GM06990 (cell line): ENCODE measurements at regions not wholly inside any gene's neighbourhood (a gene's known extent, or its start where the extent isn't known, plus 50 kb on each side); places are given as distances from the start of the nearest gene placed in this dataset.

ENCODE experiments used
- DNase-seq: peaks from one replicate; pipeline ENCODE4 v3.0.0-alpha.2; 2011; ENCODE audit not compliant: insufficient read length; ENCODE audit errors: extremely low read depth
- H3K27me3 ChIP-seq: replicated peaks from 2 replicates; pipeline ENCODE4 v1.6.0; 2011; ENCODE audit warnings: low read length; ENCODE audit not compliant: control insufficient read depth, insufficient read depth
- H3K36me3 ChIP-seq: 2 replicates; pipeline ENCODE4 v1.5.1; 2011; ENCODE audit warnings: low read length; ENCODE audit not compliant: control insufficient read depth, insufficient read depth
- H3K4me3 ChIP-seq: replicated peaks from 2 replicates; pipeline ENCODE4 v1.5.1; 2011; ENCODE audit warnings: low read depth, mild to moderate bottlenecking, control low read depth, low read length
- TF ChIP-seq, protein P1 (sequence below): IDR thresholded peaks from 2 replicates; pipeline ENCODE4 v1.5.1; 2011; ENCODE audit warnings: low read length, control low read depth, mild to moderate bottlenecking, inconsistent platforms; ENCODE audit not compliant: insufficient read depth, poor library complexity, severe bottlenecking

DNA sequence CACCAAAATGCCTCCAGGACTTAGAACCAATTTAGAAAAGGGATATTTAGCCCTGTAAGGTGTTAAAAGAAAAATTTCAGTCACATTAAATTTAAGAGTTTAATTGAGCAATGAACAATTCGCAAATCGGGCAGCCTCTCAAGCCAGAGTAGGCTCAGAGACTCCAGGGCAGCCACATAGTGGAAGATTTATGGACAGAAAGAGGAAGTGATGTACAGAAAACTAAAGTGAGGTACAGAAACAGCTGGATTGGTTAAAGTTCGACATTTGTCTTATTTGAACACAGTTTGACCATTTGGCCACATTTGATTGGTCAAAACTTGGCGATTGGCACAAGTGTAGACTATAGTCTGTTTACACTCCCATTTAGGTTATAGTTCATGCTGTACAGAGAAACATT is 525.9 kb upstream of the ZNF608 start:
- Histone ChIP-seq H3K36me3 (no peaks in the 10 kb centered on the region), H3K27me3 (no peaks in the 10 kb centered on the region), H3K4me3 (no peak overlapping the region)
- no peak for DNase-seq
- TF ChIP-seq, protein P1, sequence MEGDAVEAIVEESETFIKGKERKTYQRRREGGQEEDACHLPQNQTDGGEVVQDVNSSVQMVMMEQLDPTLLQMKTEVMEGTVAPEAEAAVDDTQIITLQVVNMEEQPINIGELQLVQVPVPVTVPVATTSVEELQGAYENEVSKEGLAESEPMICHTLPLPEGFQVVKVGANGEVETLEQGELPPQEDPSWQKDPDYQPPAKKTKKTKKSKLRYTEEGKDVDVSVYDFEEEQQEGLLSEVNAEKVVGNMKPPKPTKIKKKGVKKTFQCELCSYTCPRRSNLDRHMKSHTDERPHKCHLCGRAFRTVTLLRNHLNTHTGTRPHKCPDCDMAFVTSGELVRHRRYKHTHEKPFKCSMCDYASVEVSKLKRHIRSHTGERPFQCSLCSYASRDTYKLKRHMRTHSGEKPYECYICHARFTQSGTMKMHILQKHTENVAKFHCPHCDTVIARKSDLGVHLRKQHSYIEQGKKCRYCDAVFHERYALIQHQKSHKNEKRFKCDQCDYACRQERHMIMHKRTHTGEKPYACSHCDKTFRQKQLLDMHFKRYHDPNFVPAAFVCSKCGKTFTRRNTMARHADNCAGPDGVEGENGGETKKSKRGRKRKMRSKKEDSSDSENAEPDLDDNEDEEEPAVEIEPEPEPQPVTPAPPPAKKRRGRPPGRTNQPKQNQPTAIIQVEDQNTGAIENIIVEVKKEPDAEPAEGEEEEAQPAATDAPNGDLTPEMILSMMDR = no peak

DNA sequence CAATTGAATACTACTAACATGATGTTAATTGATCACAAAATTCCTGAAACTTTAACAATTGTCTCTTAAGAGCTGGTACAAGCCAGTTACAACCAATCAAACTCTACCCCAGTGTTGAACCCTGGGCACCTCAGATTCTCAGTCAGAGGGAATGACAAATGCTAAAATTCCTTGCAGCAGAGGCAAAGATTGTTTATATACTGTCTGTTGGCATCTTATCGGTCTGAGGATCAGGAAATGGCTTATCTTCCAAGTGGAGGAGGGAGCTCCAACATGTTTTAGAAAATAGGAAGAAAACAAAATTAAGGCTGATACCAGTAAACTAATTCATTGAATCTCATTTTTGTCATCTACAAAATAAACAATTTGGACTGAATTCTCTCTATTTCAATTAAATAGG is 527.8 kb upstream of the ZNF608 start:
- Histone ChIP-seq H3K4me3 (no peak overlapping the region), H3K27me3 (no peaks in the 10 kb centered on the region), H3K36me3 (no peaks in the 10 kb centered on the region)
- no peak for DNase-seq
- TF ChIP-seq, protein P1 = no peak

DNA sequence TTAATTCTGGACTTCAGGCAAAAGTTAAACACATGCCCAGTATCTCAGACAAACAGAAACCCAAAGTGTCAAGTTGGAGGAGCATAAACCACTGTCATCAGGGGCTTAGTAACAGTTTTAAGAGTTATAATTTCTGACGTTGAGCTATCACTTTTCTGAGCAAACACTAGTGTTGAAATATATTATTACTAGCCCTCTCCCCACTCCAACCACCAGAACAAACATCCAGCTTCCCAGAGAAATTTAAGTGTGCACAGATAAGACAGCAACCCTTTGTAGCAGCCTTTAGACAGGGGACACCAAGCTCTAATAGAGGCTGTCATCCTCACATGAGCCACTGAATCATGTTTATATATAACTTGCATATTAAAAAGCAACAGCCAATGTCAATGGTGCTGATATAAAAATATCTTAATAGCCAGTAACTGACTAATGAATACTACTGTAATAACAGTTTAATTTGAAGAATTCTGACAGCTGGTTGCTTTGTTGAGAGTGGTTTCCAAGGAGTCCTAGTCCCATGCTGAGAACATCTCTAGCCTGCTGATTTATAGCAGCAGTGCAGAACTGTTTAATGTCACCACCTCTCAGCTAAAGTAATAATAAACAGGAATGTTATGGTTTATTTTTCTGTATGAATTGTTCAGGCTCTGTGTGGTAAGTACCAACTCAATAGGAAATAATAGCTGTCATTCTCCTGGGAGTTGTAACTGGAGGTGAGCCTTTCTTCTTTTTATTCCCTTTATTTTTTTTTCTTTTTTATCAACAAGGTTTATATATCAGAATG is 528.7 kb upstream of the ZNF608 start:
- no peak for DNase-seq
- TF ChIP-seq, protein P1 = no peak
- no peaks in the 10 kb centered on the region for H3K36me3 ChIP-seq
- H3K27me3 ChIP-seq = no peaks in the 10 kb centered on the region
- no peak overlapping the region for H3K4me3 ChIP-seq

DNA sequence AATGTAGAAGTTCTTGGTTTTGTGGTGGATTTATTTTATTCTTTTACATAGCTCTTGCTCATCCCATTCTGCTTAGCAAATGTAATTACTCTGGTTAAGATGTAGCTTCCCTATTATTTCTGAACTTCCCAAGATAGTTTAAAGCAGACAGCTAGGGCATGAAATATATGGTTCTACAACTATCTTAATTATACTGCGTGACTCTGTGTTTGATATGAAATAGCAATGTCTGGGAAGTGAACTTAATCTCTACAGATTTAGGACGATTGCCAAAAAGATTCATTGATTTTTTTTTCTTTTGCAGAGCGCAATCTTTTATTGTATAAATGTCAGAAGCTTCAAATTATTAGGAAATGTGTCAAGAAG is 529.3 kb upstream of the ZNF608 start:
- H3K36me3 ChIP-seq = no peaks in the 10 kb centered on the region
- TF ChIP-seq, protein P1 = no peak
- H3K4me3 ChIP-seq = no peak overlapping the region
- H3K27me3 ChIP-seq = no peaks in the 10 kb centered on the region
- no peak for DNase-seq

DNA sequence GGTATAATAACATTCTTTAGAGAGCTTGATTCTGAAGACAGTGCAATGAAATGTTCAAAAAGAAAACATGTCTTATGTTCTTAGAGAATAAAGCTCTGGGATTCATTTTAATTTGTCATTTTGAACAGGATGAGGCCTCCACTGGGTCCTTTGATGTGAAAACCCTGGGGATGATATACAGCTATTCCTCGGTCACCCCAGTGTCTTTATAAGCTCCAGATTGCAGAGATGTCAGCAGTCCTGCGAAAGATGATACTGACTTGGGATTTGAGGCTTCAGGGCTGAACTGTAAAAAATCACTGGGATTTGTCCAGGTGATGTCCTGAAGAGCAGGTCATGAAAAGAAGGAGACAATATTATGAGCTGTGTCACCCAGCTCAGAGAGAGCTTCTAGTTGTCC is 529.7 kb upstream of the ZNF608 start:
- no peak for DNase-seq
- no peaks in the 10 kb centered on the region for H3K36me3 ChIP-seq
- H3K4me3 ChIP-seq = no peak overlapping the region
- TF ChIP-seq, protein P1 = no peak
- H3K27me3 ChIP-seq = no peaks in the 10 kb centered on the region
